Osteocyte (in vitro differentiated cells): ENCODE measurements at regions not wholly inside any gene's neighbourhood (a gene's known extent, or its start where the extent isn't known, plus 50 kb on each side); places are given as distances from the start of the nearest gene placed in this dataset.

Experiments
- DNase-seq: peaks from one replicate; pipeline ENCODE4 v3.0.0; 2021; ENCODE audit warnings: mixed read lengths; ENCODE audit not compliant: unreplicated experiment; ENCODE audit errors: extremely low spot score
- H3K27ac Mint-ChIP-seq: one replicate; pipeline ENCODE4 v1.8.0; 2021; ENCODE audit warnings: mild to moderate bottlenecking, mixed read lengths; ENCODE audit not compliant: unreplicated experiment
- H3K27me3 Mint-ChIP-seq: one replicate; pipeline ENCODE4 v1.8.0; 2021; ENCODE audit warnings: mixed read lengths; ENCODE audit not compliant: unreplicated experiment
- H3K36me3 Mint-ChIP-seq: one replicate; pipeline ENCODE4 v1.8.0; 2021; ENCODE audit warnings: mixed read lengths; ENCODE audit not compliant: unreplicated experiment
- H3K4me1 Mint-ChIP-seq: one replicate; pipeline ENCODE4 v1.8.0; 2021; ENCODE audit warnings: mixed read lengths; ENCODE audit not compliant: unreplicated experiment
- H3K4me3 Mint-ChIP-seq: one replicate; pipeline ENCODE4 v1.8.0; 2021; ENCODE audit warnings: mild to moderate bottlenecking, moderate library complexity, mixed read lengths; ENCODE audit not compliant: unreplicated experiment
- H3K9me3 Mint-ChIP-seq: one replicate; pipeline ENCODE4 v1.8.0; 2021; ENCODE audit warnings: mixed read lengths; ENCODE audit not compliant: unreplicated experiment
- CTCF ChIP-seq: fragments of 200-600 bp; sonication (generic); IDR thresholded peaks from 2 replicates; pipeline ENCODE4 v1.5.0; 2021; ENCODE audit warnings: antibody characterized with exemption, mild to moderate bottlenecking, moderate library complexity

- Mint-ChIP-seq H3K27me3 (no peaks in the 10 kb centered on the region), H3K9me3 (peaks cover 10% of the 10 kb centered on the region), H3K36me3 (no peaks in the 10 kb centered on the region), H3K27ac (no peak overlapping the region), H3K4me1 (no peaks in the 10 kb centered on the region), H3K4me3 (no peak overlapping the region)
- no peak for TF ChIP-seq CTCF
- no peak for DNase-seq
These were observed 844.5 kb upstream of the LRFN5 start for GRCh38 chr14:40762177-40762576.

- no peak for DNase-seq
- Mint-ChIP-seq H3K36me3 (no peaks in the 10 kb centered on the region), H3K27ac (no peak overlapping the region), H3K4me1 (no peaks in the 10 kb centered on the region), H3K9me3 (peaks cover 19% of the 10 kb centered on the region), H3K27me3 (no peaks in the 10 kb centered on the region), H3K4me3 (no peak overlapping the region)
- no peak for TF ChIP-seq CTCF
These were observed 846.0 kb upstream of the LRFN5 start for GRCh38 chr14:40760704-40761103.

- DNase-seq: no peak
- Mint-ChIP-seq H3K27me3 (no peaks in the 10 kb centered on the region), H3K9me3 (peaks cover 25% of the 10 kb centered on the region), H3K4me3 (no peak overlapping the region), H3K4me1 (no peaks in the 10 kb centered on the region), H3K36me3 (no peaks in the 10 kb centered on the region), H3K27ac (no peak overlapping the region)
- TF ChIP-seq CTCF: no peak
These were observed 848.6 kb upstream of the LRFN5 start for GRCh38 chr14:40758076-40758475.

GRCh38 chr14:40757376-40757950, 849.2 kb upstream of the LRFN5 start:
- Mint-ChIP-seq H3K9me3 (peaks cover 30% of the 10 kb centered on the region), H3K36me3 (no peaks in the 10 kb centered on the region), H3K4me1 (no peaks in the 10 kb centered on the region), H3K27ac (no peak overlapping the region), H3K27me3 (no peaks in the 10 kb centered on the region), H3K4me3 (no peak overlapping the region)
- no peak for TF ChIP-seq CTCF
- DNase-seq: no peak

GRCh38 chr14:40733206-40733605, 873.5 kb upstream of the LRFN5 start:
- Mint-ChIP-seq H3K36me3 (no peaks in the 10 kb centered on the region), H3K9me3 (peaks cover 16% of the 10 kb centered on the region), H3K27ac (no peak overlapping the region), H3K4me1 (no peaks in the 10 kb centered on the region), H3K27me3 (no peaks in the 10 kb centered on the region), H3K4me3 (no peak overlapping the region)
- no peak for TF ChIP-seq CTCF
- DNase-seq: no peak
